Epithelial cell of prostate (primary cell): ENCODE measurements at regions not wholly inside any gene's neighbourhood (a gene's known extent, or its start where the extent isn't known, plus 50 kb on each side); places are given as distances from the start of the nearest gene placed in this dataset.
"Not testable (repeated sequence)": the region's sequence is repeated elsewhere in the genome, so short reads cannot be mapped to it uniquely, and the experiment has no call there.

Experiments used
- DNase-seq: peaks from one replicate; pipeline ENCODE4 v3.0.0-alpha.2; 2011; ENCODE audit warnings: low read depth, low spot score
- H3K27ac ChIP-seq: fragments of 450-650 bp; 2 replicates; pipeline ENCODE4 v1.5.1; 2017; ENCODE audit warnings: mild to moderate bottlenecking

GRCh38 chrX:3514996-3515395 lies 168.5 kb upstream of the MXRA5 start:
- no peak overlapping the region for H3K27ac ChIP-seq
- DNase-seq: no peak

GRCh38 chrX:3512150-3512549 lies 165.7 kb upstream of the MXRA5 start:
- H3K27ac ChIP-seq, DNase-seq: not testable (repeated sequence)

- H3K27ac ChIP-seq: no peak overlapping the region
- no peak for DNase-seq
These were observed 163.5 kb upstream of the MXRA5 start for GRCh38 chrX:3509934-3510333.

- DNase-seq: no peak
These were observed 158.5 kb upstream of the MXRA5 start for GRCh38 chrX:3504916-3505315.

GRCh38 chrX:3501833-3502535 lies 155.5 kb upstream of the MXRA5 start:
- DNase-seq: no peak

More at GRCh38 chrX:3504916-3505315, 158.5 kb upstream of the MXRA5 start:
- H3K27ac ChIP-seq: no peak overlapping the region

GRCh38 chrX:3495836-3496769 lies 149.7 kb upstream of the MXRA5 start:
- H3K27ac ChIP-seq, DNase-seq: not testable (repeated sequence)

More at GRCh38 chrX:3501833-3502535, 155.5 kb upstream of the MXRA5 start:
- H3K27ac ChIP-seq: no peak overlapping the region

- no peak overlapping the region for H3K27ac ChIP-seq
- DNase-seq: no peak
These were observed 147.2 kb upstream of the MXRA5 start for GRCh38 chrX:3493605-3494004.

- no peak for DNase-seq
- no peak overlapping the region for H3K27ac ChIP-seq
These were observed 139.3 kb upstream of the MXRA5 start for GRCh38 chrX:3485727-3486126.

- no peak for DNase-seq
- H3K27ac ChIP-seq: no peak overlapping the region
These were observed 132.6 kb upstream of the MXRA5 start for GRCh38 chrX:3479026-3479425.

- DNase-seq: no peak
- no peak overlapping the region for H3K27ac ChIP-seq
These were observed 130.5 kb upstream of the MXRA5 start for GRCh38 chrX:3476973-3477372.

- not testable (repeated sequence) for H3K27ac ChIP-seq, DNase-seq
These were observed 123.8 kb upstream of the MXRA5 start for GRCh38 chrX:3470211-3470679.

GRCh38 chrX:3468031-3468430 lies 121.6 kb upstream of the MXRA5 start:
- no peak overlapping the region for H3K27ac ChIP-seq
- no peak for DNase-seq

- H3K27ac ChIP-seq: no peak overlapping the region
- no peak for DNase-seq
These were observed 118.6 kb upstream of the MXRA5 start for GRCh38 chrX:3465017-3465416.

- H3K27ac ChIP-seq: no peak overlapping the region
- DNase-seq: no peak
These were observed 115.7 kb upstream of the MXRA5 start for GRCh38 chrX:3462166-3462508.

GRCh38 chrX:3461397-3462165 lies 115.1 kb upstream of the MXRA5 start:
- H3K27ac ChIP-seq: no peak overlapping the region
- DNase-seq: no peak

- H3K27ac ChIP-seq: no peak overlapping the region
- no peak for DNase-seq
These were observed 109.3 kb upstream of the MXRA5 start for GRCh38 chrX:3455796-3456195.

GRCh38 chrX:3451571-3451970 lies 105.1 kb upstream of the MXRA5 start:
- no peak for DNase-seq
- H3K27ac ChIP-seq: no peak overlapping the region

GRCh38 chrX:3450881-3451570 lies 104.6 kb upstream of the MXRA5 start:
- DNase-seq: no peak
- H3K27ac ChIP-seq: no peak overlapping the region

- no peak for DNase-seq
These were observed 102.8 kb upstream of the MXRA5 start for GRCh38 chrX:3449287-3449686.

GRCh38 chrX:3448563-3448962 lies 102.1 kb upstream of the MXRA5 start:
- no peak overlapping the region for H3K27ac ChIP-seq
- DNase-seq: no peak

More at GRCh38 chrX:3449287-3449686, 102.8 kb upstream of the MXRA5 start:
- H3K27ac ChIP-seq: no peak overlapping the region
